NCI-H345 treated with DMSO at 0.1 percent for 48 hours (cell line): ENCODE measurements at regions not wholly inside any gene's neighbourhood (a gene's known extent, or its start where the extent isn't known, plus 50 kb on each side); places are given as distances from the start of the nearest gene placed in this dataset.
"Not testable (repeated sequence)": the region's sequence is repeated elsewhere in the genome, so short reads cannot be mapped to it uniquely, and the experiment has no call there.

ENCODE experiments used
- DNase-seq: peaks from one replicate; lab custom pipeline; 2025; ENCODE audit not compliant: unreplicated experiment; lab: John Stamatoyannopoulos, UW

DNA sequence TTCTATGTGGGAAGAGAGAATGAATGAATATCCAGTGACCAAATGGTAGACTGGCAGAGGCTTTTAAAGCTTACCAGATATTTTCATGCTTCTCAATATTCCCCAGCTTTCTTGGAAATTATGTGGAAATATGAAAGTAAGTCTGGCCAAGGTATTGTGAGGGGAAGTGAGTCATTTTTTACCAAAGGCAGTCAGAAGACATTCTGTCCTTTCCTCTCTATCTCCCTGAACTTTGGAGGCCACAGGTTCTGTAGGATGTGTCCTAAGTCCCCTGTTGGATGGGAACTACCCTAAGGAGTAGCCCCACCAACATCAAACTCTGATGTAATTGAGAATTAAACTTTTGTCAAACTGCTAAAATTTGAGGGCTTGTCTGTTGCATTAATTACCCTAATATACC is 593.8 kb upstream of the NRSN1 start:
- no peak for DNase-seq

DNA sequence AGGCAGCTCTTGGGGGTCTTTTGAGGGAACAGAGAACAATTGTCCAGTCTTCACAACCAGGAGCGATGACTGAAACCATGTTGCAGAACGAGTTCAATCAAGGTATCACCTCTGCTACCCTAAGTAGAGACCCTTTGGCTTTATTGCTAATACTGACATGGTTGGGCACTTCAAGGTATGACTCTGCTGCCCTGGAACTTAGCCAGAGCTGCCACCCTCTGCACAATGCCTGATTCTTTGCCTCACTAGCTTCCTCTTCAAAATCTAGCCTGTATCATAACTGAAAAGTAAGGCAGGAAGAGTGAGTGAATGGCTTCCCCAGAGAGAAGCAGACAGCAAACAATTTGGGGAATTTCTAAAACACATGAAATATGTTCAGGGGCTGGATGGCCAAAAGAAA is 592.7 kb upstream of the NRSN1 start:
- no peak for DNase-seq

GRCh38 chr6:23533944-23534343 is 592.1 kb upstream of the NRSN1 start:
- DNase-seq = no peak

DNA sequence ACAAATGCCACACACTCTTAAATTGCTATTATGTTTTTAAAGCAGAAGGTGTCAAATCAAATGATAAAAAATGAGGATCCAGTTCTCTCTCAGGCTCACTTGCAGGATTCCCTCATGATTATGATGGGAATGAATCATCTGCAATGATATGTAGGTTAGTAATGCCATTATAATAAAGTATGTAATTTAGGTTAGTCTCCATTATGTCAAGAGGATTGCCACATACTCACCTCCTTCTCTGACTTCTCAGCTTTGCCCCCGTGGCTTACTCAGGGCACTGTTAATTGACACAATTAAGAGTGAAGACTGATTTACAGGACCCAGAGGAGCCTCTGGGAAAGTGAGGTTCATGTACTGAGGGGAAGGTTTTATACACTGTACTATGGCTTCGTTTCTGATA is 591.7 kb upstream of the NRSN1 start:
- no peak for DNase-seq

DNA sequence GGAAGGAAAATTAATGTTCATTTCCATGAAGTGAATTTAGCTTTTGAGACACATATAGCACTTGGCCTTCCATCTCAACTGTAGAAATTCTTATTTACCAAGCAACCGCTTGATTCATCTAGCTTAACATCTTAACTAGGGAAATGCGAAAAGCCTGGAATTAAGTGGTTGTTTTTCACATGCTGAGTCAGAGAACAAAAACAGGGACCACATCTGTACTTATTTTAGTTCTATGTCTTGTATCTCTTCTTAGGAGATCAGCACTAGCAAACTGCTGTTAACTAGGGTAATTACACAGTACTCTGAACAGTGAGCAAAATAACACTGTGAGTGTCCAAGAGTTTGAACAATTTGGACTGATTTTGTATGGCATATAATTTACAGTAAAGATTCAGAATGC is 590.9 kb upstream of the NRSN1 start:
- no peak for DNase-seq

DNA sequence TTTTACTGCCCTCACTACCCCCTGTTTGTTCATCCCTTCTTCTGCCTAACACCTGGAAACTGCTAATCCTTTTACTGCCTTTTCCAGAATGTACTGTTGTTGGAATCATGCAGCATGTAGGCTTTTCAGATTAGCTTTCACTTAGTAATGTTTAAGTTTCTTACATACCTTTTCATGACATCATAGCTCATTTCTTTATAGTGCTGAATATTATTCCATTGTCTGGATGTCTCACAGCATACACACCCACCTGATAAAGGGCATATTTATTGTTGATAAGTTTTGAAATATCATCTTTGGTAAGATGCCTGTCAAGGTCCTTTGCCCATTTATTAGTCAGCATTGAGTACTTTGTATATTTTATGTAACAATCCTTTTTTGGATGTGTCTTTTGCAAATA is 588.2 kb upstream of the NRSN1 start:
- no peak for DNase-seq

- DNase-seq = no peak
Measured at GRCh38 chr6:23547851-23548250, 578.2 kb upstream of the NRSN1 start.

DNA sequence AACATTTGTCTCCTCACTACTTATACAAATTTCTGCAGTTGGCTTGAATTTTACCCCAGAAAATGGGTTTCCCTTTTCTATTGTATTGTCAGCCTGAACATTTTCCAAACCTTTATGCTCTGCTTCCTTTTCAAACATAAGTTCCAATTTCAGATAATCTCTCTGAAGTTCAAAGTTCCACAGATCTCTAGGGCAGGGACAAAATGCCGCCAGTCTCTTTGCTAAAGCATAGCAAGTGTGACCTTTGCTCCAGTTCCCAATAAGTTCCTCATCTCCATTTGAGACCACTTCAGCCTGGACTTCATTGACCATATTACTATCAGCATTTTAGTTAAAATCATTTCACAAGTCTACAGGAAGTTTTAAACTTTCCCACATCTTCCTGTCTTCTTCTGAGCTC is 571.1 kb upstream of the NRSN1 start:
- not testable (repeated sequence) for DNase-seq

DNA sequence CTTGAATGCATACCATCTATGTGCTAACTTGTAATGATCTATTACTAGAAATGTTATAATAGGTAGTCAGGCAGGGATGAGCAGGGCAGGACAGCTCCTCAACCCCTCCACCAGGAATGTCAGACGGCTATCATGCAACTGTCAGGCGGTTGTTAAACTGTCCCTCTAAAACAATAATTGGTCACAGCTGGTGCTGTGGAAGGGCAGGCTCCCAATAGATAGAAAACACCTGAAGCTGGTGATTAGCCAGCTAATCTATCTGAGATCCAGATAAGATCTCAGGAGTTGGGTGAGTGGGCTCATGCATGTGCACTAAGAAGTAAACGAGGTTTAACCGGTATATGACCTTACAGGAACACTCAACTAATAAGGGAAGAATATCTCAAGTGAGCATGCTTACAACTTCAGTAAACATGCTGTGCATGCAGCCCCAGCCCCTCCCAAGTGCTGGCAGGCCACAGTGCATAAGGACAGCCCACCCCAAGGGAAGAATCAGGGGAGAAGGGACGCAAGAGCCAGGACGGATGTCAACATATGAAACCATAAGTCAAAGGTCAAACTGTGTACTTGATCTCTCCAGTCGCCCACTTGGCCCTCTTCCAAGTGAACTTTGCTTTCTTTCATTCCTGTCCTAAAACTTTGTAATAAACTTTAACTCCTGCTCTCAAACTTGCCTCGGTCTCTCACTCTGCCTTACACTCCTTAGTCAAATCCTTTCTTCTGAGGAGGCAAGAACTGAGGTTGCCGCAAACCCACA is 566.2 kb upstream of the NRSN1 start:
- no peak for DNase-seq

- no peak for DNase-seq
Measured at GRCh38 chr6:23561732-23562131, 564.3 kb upstream of the NRSN1 start.

DNA sequence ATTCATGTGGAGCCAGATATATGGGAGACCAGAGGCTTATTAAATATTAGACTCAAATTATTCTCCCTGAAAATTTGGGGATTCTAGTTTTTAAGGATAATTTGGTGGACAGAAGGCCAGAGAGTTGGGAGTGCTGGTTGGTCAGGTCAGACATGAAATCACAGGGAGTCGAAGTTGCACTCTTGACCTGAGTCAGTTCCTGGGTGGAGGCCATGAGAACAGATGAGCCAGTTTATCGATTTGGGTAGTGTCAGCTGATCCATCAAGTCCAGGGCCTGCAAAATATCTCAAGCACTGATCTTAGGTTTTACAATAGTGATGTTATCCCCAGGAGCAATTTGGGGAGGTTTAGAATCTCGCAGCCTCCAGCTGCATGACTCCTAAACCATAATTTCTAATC is 563.5 kb upstream of the NRSN1 start:
- DNase-seq = no peak

GRCh38 chr6:23563323-23563722 is 562.7 kb upstream of the NRSN1 start:
- DNase-seq = no peak

GRCh38 chr6:23566418-23566817 is 559.6 kb upstream of the NRSN1 start:
- DNase-seq = peak; percentile 70

DNA sequence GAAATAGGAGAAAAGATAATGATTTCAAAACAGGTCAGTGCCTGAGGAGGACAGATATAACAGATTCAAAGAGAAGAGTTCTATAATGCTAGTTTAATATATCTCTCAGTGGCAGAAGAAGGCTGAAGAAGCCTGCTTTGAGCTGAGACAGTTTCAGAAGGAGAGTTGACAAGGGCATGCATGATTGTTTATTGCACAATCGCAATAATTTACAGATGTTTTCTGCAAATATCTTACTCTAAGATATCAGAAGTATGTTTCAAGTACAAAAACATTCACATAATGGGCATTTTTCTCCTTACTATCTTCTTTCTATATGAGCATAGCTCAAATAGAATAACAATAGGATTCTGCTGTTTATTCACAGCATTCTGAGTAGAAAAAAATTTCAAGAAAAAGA is 557.7 kb upstream of the NRSN1 start:
- no peak for DNase-seq

GRCh38 chr6:23584134-23584763 is 541.8 kb upstream of the NRSN1 start:
- DNase-seq = no peak

DNA sequence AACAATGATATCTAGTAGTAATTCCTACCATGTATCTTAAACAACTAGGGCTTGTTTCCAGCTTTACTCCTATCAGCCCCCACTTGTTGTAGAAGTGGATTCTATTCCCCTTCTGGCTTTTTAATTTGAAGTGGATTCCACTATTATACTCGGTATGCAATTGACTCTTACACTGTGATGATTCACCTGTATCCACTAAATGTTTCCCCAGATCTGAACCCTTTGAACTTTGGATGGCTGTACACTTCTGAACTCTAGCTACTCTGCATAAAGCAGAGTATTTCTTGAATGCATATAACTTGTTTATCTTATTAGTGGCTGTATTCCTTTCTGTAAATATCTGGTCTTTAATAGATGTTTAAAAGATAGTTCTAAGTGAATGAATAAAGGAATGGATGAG is 538.4 kb upstream of the NRSN1 start:
- no peak for DNase-seq

DNA sequence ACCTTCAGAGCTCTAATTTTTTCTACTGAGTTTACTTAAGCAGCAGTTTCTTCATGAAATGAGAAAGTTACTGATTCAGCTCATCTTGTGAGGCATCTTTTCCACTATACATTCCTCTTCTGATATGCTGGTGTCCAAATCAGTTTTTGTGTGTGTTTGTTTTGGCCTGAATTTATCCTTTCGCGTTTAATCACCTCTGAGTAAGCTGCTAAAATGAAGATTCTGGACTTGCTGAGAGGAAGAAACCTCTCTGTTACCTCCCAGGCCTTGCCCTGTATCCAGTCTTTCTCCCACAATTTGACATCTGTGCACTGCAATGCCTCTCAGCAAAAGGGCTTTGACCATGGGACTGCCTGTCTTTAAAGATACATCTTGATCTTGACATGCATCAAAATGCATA is 536.2 kb upstream of the NRSN1 start:
- DNase-seq = no peak

DNA sequence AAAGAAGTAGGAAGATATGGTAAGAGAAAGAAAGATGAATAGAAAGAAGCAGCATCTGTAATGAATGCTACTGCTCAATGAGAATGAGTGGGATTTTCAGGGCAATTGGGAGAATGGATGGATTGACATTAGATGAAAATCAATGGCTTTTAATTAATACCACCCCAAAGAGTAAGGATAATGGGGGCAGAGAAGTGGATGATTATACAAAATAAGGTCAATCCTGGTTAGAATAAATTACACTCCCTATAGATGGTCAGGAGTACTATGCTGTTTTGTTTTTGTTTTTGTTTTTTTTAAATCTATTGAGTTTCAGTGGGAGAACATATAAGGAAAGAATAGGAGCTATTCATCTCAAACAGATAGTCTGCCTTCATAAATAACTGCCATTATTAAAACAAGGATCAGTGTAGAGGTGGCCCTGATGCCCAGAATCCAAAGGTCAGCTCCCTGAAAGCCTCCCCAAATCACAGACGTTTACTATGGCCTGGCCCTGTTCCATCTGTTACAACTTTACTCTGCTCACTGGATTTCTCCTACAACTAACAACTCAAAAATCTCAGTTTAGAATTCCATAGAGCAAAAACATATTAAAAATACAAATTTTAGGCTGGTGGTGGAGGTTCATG is 535.4 kb upstream of the NRSN1 start:
- DNase-seq = no peak

DNA sequence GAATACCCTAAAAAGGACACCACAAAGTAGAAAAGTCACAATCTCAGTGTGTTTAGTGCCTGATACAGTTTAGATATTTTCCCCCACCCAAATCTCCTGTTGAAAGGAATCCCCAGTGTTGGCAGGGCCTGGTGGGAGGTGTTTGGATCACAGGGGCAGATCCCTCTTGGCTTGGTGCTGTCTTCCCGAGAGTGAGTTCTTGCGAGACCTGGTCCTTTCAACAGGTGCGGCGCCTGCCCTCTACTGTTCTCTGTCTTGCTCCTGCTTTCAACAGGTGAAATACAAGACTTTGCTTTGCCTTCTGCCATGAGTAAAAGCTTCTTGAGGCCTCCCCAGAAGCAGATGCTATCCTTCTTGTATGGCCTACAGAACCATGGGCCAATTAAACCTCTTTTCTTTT is 534.3 kb upstream of the NRSN1 start:
- no peak for DNase-seq

DNA sequence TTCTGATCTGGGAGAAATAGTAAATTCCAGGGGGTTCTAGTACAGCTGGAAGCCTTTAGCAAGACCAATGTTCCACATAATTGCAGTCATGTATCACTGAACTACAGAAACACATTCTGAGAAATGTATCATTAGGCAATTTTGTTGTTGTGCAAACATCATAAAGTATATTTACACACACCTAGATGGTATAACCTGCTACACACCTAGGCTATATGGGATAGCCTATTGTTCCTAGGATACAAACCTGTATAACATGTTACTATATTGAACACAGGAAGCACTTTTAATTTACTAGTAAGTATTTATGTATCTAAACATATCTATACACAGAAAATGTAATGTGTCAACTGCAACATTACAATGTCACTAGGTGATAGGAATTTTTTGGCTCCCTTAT is 525.9 kb upstream of the NRSN1 start:
- DNase-seq = no peak

GRCh38 chr6:23601811-23602345 is 524.1 kb upstream of the NRSN1 start:
- DNase-seq = no peak

DNA sequence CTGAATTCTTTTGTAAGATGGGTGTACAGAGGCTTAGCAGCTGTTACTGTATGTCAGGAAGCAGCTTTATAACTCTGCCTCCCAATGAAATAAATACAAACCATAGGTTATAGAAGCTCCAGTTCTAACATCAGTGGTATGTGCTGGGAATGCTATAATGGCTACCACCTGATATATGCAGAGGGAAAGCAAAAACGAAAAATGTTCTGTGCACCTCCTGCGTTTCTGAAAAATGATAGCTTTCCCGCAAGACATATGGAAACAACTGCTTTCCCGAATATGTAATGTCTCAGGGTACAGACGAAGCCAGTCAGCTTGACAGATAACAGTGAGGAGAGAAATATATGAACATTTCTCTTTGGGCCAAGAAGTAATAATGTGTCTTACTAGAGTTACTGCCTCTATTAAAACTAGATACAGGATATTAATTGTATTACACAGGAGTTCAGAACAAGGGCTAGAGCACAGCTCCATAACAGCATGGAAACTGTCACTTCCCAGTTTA is 517.0 kb upstream of the NRSN1 start:
- DNase-seq = no peak
